T-helper 2 cell treated with Interferon-gamma antibody and Interleukin-4, amounts not matched to agents 5 μg/mL and 100 μg/mL, for 36 hours (primary cell): ENCODE measurements at regions not wholly inside any gene's neighbourhood (a gene's known extent, or its start where the extent isn't known, plus 50 kb on each side); places are given as distances from the start of the nearest gene placed in this dataset.
"Not testable (repeated sequence)": the region's sequence is repeated elsewhere in the genome, so short reads cannot be mapped to it uniquely, and the experiment has no call there.

ENCODE experiments used
- DNase-seq: peaks from one replicate; pipeline ENCODE4 v3.0.0; 2021; ENCODE audit warnings: low spot score
- H3K27ac Mint-ChIP-seq: one replicate; pipeline ENCODE4 v1.8.0; 2021; ENCODE audit warnings: mild to moderate bottlenecking, mixed read lengths
- H3K27me3 Mint-ChIP-seq: one replicate; pipeline ENCODE4 v1.8.0; 2021; ENCODE audit warnings: low read depth, mixed read lengths
- H3K36me3 Mint-ChIP-seq: one replicate; pipeline ENCODE4 v1.8.0; 2021; ENCODE audit warnings: low read depth, mixed read lengths
- H3K4me1 Mint-ChIP-seq: one replicate; pipeline ENCODE4 v1.8.0; 2021; ENCODE audit warnings: low read depth, mixed read lengths
- H3K4me3 Mint-ChIP-seq: one replicate; pipeline ENCODE4 v1.8.0; 2022; ENCODE audit warnings: mild to moderate bottlenecking, moderate library complexity, mixed read lengths
- H3K9me3 Mint-ChIP-seq: one replicate; pipeline ENCODE4 v1.8.0; 2021; ENCODE audit warnings: mixed read lengths

- Mint-ChIP-seq H3K27me3 (no peaks in the 10 kb centered on the region), H3K9me3 (no peaks in the 10 kb centered on the region), H3K4me1 (no peaks in the 10 kb centered on the region), H3K36me3 (no peaks in the 10 kb centered on the region), H3K27ac (no peak overlapping the region), H3K4me3 (no peak overlapping the region)
- no peak for DNase-seq
Observed at GRCh38 chr3:34106379-34106778, 307.9 kb downstream of the PDCD6IP start.

GRCh38 chr3:34106879-34107278, 308.4 kb downstream of the PDCD6IP start:
- Mint-ChIP-seq H3K9me3 (no peaks in the 10 kb centered on the region), H3K27me3 (no peaks in the 10 kb centered on the region), H3K36me3 (no peaks in the 10 kb centered on the region), H3K27ac (no peak overlapping the region), H3K4me1 (no peaks in the 10 kb centered on the region), H3K4me3 (no peak overlapping the region)
- DNase-seq = no peak

- H3K27me3 Mint-ChIP-seq = no peaks in the 10 kb centered on the region
Observed at GRCh38 chr3:34107669-34108068, 309.2 kb downstream of the PDCD6IP start.

GRCh38 chr3:34109021-34109420, 310.6 kb downstream of the PDCD6IP start:
- DNase-seq = no peak
- no peaks in the 10 kb centered on the region for H3K9me3 Mint-ChIP-seq
- no peak overlapping the region for H3K27ac Mint-ChIP-seq
- H3K4me1 Mint-ChIP-seq = no peaks in the 10 kb centered on the region
- H3K4me3 Mint-ChIP-seq = no peak overlapping the region
- no peaks in the 10 kb centered on the region for H3K36me3 Mint-ChIP-seq
- H3K27me3 Mint-ChIP-seq = no peaks in the 10 kb centered on the region

More at GRCh38 chr3:34107669-34108068, 309.2 kb downstream of the PDCD6IP start:
- Mint-ChIP-seq H3K9me3 (no peaks in the 10 kb centered on the region), H3K4me1 (no peaks in the 10 kb centered on the region), H3K36me3 (no peaks in the 10 kb centered on the region), H3K4me3 (no peak overlapping the region), H3K27ac (no peak overlapping the region)
- DNase-seq = no peak

GRCh38 chr3:34109846-34110245, 311.4 kb downstream of the PDCD6IP start:
- DNase-seq = no peak
- no peak overlapping the region for H3K27ac Mint-ChIP-seq
- no peaks in the 10 kb centered on the region for H3K27me3 Mint-ChIP-seq
- no peaks in the 10 kb centered on the region for H3K4me1 Mint-ChIP-seq
- H3K9me3 Mint-ChIP-seq = no peaks in the 10 kb centered on the region
- no peak overlapping the region for H3K4me3 Mint-ChIP-seq
- H3K36me3 Mint-ChIP-seq = no peaks in the 10 kb centered on the region

- Mint-ChIP-seq H3K4me1 (no peaks in the 10 kb centered on the region), H3K36me3 (no peaks in the 10 kb centered on the region), H3K9me3 (peaks cover 3% of the 10 kb centered on the region)
Observed at GRCh38 chr3:34111361-34111760, 312.9 kb downstream of the PDCD6IP start.

GRCh38 chr3:34112261-34112660, 313.8 kb downstream of the PDCD6IP start:
- not testable (repeated sequence) for H3K27me3 Mint-ChIP-seq, H3K4me3 Mint-ChIP-seq, DNase-seq, H3K36me3 Mint-ChIP-seq, H3K4me1 Mint-ChIP-seq, H3K9me3 Mint-ChIP-seq, H3K27ac Mint-ChIP-seq

More at GRCh38 chr3:34111361-34111760, 312.9 kb downstream of the PDCD6IP start:
- no peak for DNase-seq
- no peak overlapping the region for H3K4me3 Mint-ChIP-seq
- H3K27ac Mint-ChIP-seq = no peak overlapping the region
- no peaks in the 10 kb centered on the region for H3K27me3 Mint-ChIP-seq

GRCh38 chr3:34131091-34131490, 332.7 kb downstream of the PDCD6IP start:
- Mint-ChIP-seq H3K27ac (no peak overlapping the region), H3K4me3 (no peak overlapping the region), H3K36me3 (no peaks in the 10 kb centered on the region), H3K4me1 (no peaks in the 10 kb centered on the region), H3K9me3 (no peaks in the 10 kb centered on the region), H3K27me3 (no peaks in the 10 kb centered on the region)
- no peak for DNase-seq

GRCh38 chr3:34132069-34132692, 333.8 kb downstream of the PDCD6IP start:
- no peaks in the 10 kb centered on the region for H3K9me3 Mint-ChIP-seq
- no peak overlapping the region for H3K4me3 Mint-ChIP-seq
- no peaks in the 10 kb centered on the region for H3K27me3 Mint-ChIP-seq
- no peaks in the 10 kb centered on the region for H3K4me1 Mint-ChIP-seq
- H3K36me3 Mint-ChIP-seq = no peaks in the 10 kb centered on the region
- DNase-seq = no peak
- no peak overlapping the region for H3K27ac Mint-ChIP-seq

- Mint-ChIP-seq H3K4me3 (no peak overlapping the region), H3K9me3 (no peaks in the 10 kb centered on the region), H3K4me1 (no peaks in the 10 kb centered on the region), H3K36me3 (no peaks in the 10 kb centered on the region), H3K27ac (no peak overlapping the region), H3K27me3 (no peaks in the 10 kb centered on the region)
- no peak for DNase-seq
Observed at GRCh38 chr3:34139566-34139965, 341.1 kb downstream of the PDCD6IP start.

- Mint-ChIP-seq H3K27ac (no peak overlapping the region), H3K4me3 (no peak overlapping the region), H3K27me3 (no peaks in the 10 kb centered on the region), H3K4me1 (no peaks in the 10 kb centered on the region), H3K36me3 (no peaks in the 10 kb centered on the region), H3K9me3 (no peaks in the 10 kb centered on the region)
- DNase-seq = no peak
Observed at GRCh38 chr3:34140616-34141015, 342.2 kb downstream of the PDCD6IP start.

- Mint-ChIP-seq H3K4me3 (no peak overlapping the region), H3K36me3 (no peaks in the 10 kb centered on the region), H3K27ac (no peak overlapping the region), H3K27me3 (no peaks in the 10 kb centered on the region), H3K4me1 (no peaks in the 10 kb centered on the region), H3K9me3 (no peaks in the 10 kb centered on the region)
- DNase-seq = no peak
Observed at GRCh38 chr3:34141841-34142337, 343.5 kb downstream of the PDCD6IP start.

- Mint-ChIP-seq H3K36me3 (no peaks in the 10 kb centered on the region), H3K4me3 (no peak overlapping the region), H3K27me3 (no peaks in the 10 kb centered on the region), H3K27ac (no peak overlapping the region), H3K4me1 (no peaks in the 10 kb centered on the region), H3K9me3 (no peaks in the 10 kb centered on the region)
- DNase-seq = no peak
Observed at GRCh38 chr3:34145796-34146195, 347.4 kb downstream of the PDCD6IP start.

GRCh38 chr3:34146596-34146995, 348.2 kb downstream of the PDCD6IP start:
- H3K27ac Mint-ChIP-seq = no peak overlapping the region
- no peak for DNase-seq
- H3K36me3 Mint-ChIP-seq = no peaks in the 10 kb centered on the region
- H3K4me1 Mint-ChIP-seq = no peaks in the 10 kb centered on the region
- no peak overlapping the region for H3K4me3 Mint-ChIP-seq
- no peaks in the 10 kb centered on the region for H3K27me3 Mint-ChIP-seq
- no peaks in the 10 kb centered on the region for H3K9me3 Mint-ChIP-seq

GRCh38 chr3:34150992-34151391, 352.6 kb downstream of the PDCD6IP start:
- Mint-ChIP-seq H3K27ac (no peak overlapping the region), H3K4me1 (no peaks in the 10 kb centered on the region), H3K36me3 (no peaks in the 10 kb centered on the region)

More at GRCh38 chr3:34150992-34151391, 352.6 kb downstream of the PDCD6IP start:
- DNase-seq = no peak
- Mint-ChIP-seq H3K27me3 (no peaks in the 10 kb centered on the region), H3K4me3 (no peak overlapping the region), H3K9me3 (no peaks in the 10 kb centered on the region)
